Ovary (tissue), 3 donors: ENCODE measurements at regions not wholly inside any gene's neighbourhood (a gene's known extent, or its start where the extent isn't known, plus 50 kb on each side); places are given as distances from the start of the nearest gene placed in this dataset.

ENCODE experiments used
- POLR2A ChIP-seq: fragments of 450-650 bp; IDR thresholded peaks from one replicate; pipeline ENCODE4 v1.6.1; 2017; ENCODE audit warnings: antibody characterized with exemption, mild to moderate bottlenecking, moderate library complexity
- TF ChIP-seq, protein P1 (sequence below), 3 donors: fragments of 450-650 bp in 2 of 3; fragments of 200-600 bp in 1 of 3; IDR thresholded peaks; one replicate each; pipeline versions ENCODE4 v1.5.1 to v1.8.0; 2016 to 2022; ENCODE audit warnings: antibody characterized with exemption in 3 of 3, mild to moderate bottlenecking in 1 of 3
- donor health status: DM: no; HTN: no; CAD: no.

DNA sequence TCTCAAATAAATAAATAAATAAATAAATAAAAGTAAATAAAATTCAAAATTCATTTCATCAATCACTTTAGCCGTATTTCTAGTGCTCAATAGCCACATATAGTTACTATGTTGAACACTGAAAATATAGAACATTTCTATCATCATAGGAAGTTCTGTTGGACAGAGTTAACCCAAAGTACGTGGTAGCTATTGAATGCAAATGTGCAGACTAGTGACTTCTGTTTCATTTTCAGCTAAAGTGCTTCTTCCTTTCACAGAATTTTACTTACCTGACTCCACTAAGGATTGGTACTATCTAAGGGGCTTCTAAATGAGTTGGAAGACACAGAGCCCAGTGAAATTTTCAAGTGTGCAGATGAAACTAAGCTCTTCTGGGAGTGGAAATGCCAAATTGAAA lies 1208.3 kb downstream of the MAT2B start:
- TF ChIP-seq, protein P1, sequence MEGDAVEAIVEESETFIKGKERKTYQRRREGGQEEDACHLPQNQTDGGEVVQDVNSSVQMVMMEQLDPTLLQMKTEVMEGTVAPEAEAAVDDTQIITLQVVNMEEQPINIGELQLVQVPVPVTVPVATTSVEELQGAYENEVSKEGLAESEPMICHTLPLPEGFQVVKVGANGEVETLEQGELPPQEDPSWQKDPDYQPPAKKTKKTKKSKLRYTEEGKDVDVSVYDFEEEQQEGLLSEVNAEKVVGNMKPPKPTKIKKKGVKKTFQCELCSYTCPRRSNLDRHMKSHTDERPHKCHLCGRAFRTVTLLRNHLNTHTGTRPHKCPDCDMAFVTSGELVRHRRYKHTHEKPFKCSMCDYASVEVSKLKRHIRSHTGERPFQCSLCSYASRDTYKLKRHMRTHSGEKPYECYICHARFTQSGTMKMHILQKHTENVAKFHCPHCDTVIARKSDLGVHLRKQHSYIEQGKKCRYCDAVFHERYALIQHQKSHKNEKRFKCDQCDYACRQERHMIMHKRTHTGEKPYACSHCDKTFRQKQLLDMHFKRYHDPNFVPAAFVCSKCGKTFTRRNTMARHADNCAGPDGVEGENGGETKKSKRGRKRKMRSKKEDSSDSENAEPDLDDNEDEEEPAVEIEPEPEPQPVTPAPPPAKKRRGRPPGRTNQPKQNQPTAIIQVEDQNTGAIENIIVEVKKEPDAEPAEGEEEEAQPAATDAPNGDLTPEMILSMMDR (IDR thresholded peaks at IDR 0.05) = no peak
- TF ChIP-seq POLR2A = no peak
